C4-2B (cell line): ENCODE measurements at regions not wholly inside any gene's neighbourhood (a gene's known extent, or its start where the extent isn't known, plus 50 kb on each side); places are given as distances from the start of the nearest gene placed in this dataset.

Source experiments
- H3K27ac ChIP-seq: fragments of 450-650 bp; 2 replicates; pipeline ENCODE4 v1.5.1; 2017
- CTCF ChIP-seq: fragments of 450-650 bp; conservative IDR thresholded peaks from 2 replicates; pipeline ENCODE4 v1.5.1; 2017; ENCODE audit warnings: mild to moderate bottlenecking
- ZFX ChIP-seq: fragments of 450-650 bp; IDR thresholded peaks from 2 replicates; pipeline ENCODE4 v1.6.1; 2017

GRCh38 chr2:174660984-174661675, 63.5 kb upstream of the WIPF1 start:
- TF ChIP-seq CTCF, result no peak
- TF ChIP-seq ZFX, result no peak
- H3K27ac ChIP-seq, result no peak overlapping the region

GRCh38 chr2:174659069-174659900, 61.7 kb upstream of the WIPF1 start:
- H3K27ac ChIP-seq, result no peak overlapping the region
- TF ChIP-seq CTCF, result no peak
- no peak for TF ChIP-seq ZFX

- no peak for TF ChIP-seq ZFX
- no peak; the same call in 1 of the 2 replicates for TF ChIP-seq CTCF
- no peak overlapping the region for H3K27ac ChIP-seq
Measured at GRCh38 chr2:174656676-174657176, 59.1 kb upstream of the WIPF1 start.

GRCh38 chr2:174656035-174656434, 58.4 kb upstream of the WIPF1 start:
- H3K27ac ChIP-seq, result no peak overlapping the region
- TF ChIP-seq ZFX, result no peak
- no peak for TF ChIP-seq CTCF

GRCh38 chr2:174654419-174654941, 56.9 kb upstream of the WIPF1 start:
- TF ChIP-seq CTCF, result no peak
- no peak for TF ChIP-seq ZFX
- no peak overlapping the region for H3K27ac ChIP-seq

GRCh38 chr2:174648896-174649295, 51.3 kb upstream of the WIPF1 start:
- no peak overlapping the region for H3K27ac ChIP-seq
- TF ChIP-seq CTCF (no peak), ZFX (no peak)
